ENCODE measurements at regions not wholly inside any gene's neighbourhood (a gene's known extent, or its start where the extent isn't known, plus 50 kb on each side); places are given as distances from the start of the nearest gene placed in this dataset.

GRCh38 chr11:92512204-92512569, 287.6 kb downstream of the FAT3 start:
- no peak for TF ChIP-seq MXD1 (CRISPR knock-in tag; IDR thresholded peaks at IDR 0.05; ENCODE audit: borderline replicate concordance, poor library complexity, severe bottlenecking)
- TF ChIP-seq UBTF (IDR thresholded peaks at IDR 0.05; ENCODE audit: borderline replicate concordance in 1 of 2, low read depth in 2 of 2, low read length in 2 of 2), result no peak

Data from K562 (cell line).